ENCODE measurements at regions not wholly inside any gene's neighbourhood (a gene's known extent, or its start where the extent isn't known, plus 50 kb on each side); places are given as distances from the start of the nearest gene placed in this dataset.

DNA sequence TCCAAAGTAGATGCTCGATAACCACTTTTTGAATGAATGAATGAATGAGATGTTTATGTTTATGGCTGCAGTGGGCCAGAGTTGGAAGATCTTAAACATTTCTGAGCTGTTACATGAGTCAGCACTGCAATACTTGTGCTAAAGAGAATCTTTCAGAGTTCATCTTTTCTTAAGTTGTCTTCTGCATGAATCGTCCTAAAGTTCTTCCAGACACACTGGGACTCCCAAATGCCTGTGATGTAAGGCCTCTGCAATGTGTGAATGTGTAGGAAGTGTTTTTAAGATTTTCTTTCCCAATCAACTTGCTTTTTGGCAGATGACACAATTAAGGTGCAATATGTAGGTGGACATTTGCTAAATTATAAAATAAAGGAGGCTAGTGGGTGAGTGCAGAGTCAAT, 50.3 kb upstream of the TRIM9 start:
- Mint-ChIP-seq H3K27ac (no peak overlapping the region), H3K36me3 (no peaks in the 10 kb centered on the region), H3K9me3 (peaks cover 0 to 5% of the 10 kb centered on the region in 2 donors)
- DNase-seq (ENCODE audit: low spot score in 2 of 2) (no peak), ATAC-seq (no peak)

DNA sequence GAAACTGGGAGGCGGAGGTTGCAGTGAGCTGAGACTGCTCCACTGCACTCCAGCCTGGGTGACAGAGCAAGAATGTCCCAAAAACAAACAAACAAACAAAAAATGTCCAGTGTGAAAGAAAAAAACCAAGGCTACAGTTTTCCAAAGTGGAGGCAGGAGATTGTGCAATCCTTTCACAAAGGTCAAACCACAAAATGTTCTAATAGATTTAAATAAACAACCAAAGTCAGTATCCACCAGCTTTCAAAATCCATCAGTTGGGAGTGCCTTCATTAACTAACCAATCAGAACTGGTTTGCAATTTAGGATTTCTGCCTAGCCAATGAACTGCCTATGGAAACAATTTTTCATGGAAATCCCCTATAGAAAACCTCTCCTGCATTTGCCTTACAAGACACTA, 52.3 kb upstream of the TRIM9 start:
- H3K36me3 Mint-ChIP-seq: no peaks in the 10 kb centered on the region
- H3K9me3 Mint-ChIP-seq: peaks cover 0 to 2% of the 10 kb centered on the region in 2 donors
- ATAC-seq (no peak), DNase-seq (ENCODE audit: low spot score in 2 of 2) (no peak)
- H3K27ac Mint-ChIP-seq: no peak overlapping the region

DNA sequence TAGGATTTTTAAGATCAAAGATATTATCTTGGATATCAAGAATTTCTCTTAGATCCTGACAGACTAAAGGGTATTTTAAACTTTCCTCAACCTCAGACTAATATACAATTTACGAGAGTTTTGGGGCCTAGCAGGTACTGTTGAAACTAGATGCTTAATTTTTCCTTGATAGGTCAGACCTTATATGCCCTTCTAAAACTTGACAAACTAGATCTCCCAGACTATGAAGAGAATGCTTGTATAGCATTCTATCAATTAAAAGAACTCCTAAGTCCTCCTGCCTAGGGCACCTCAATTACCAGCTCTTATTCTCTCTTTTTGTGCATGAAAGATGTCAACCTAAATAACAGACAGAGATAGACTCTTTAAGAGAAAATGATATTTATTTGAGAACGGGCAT, 60.4 kb upstream of the TRIM9 start:
- ATAC-seq: no peak
- no peaks in the 10 kb centered on the region for H3K9me3 Mint-ChIP-seq
- H3K36me3 Mint-ChIP-seq: no peaks in the 10 kb centered on the region
- no peak overlapping the region for H3K27ac Mint-ChIP-seq
- DNase-seq (ENCODE audit: low spot score in 2 of 2): no peak

DNA sequence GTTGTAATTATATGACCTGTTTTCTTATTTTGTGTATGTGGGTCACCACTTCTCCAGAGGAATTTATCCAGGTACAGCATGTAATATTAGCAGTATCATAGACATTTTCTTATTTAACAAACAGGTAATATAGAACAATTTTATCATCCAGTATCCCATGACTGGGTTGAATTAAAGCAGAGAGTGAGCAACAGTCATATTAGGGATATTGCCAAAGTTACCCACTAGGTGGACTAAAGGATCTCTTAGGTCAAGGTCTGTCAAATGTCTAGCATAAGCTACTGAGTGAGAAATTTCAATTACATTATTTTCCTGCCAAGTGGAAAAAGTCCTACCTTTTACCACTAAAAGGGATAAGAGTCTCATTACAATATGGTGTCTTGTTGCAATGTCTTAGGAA, 62.1 kb upstream of the TRIM9 start:
- Mint-ChIP-seq H3K36me3 (no peaks in the 10 kb centered on the region), H3K27ac (no peak overlapping the region), H3K9me3 (no peaks in the 10 kb centered on the region)
- ATAC-seq (no peak), DNase-seq (ENCODE audit: low spot score in 2 of 2) (no peak)

DNA sequence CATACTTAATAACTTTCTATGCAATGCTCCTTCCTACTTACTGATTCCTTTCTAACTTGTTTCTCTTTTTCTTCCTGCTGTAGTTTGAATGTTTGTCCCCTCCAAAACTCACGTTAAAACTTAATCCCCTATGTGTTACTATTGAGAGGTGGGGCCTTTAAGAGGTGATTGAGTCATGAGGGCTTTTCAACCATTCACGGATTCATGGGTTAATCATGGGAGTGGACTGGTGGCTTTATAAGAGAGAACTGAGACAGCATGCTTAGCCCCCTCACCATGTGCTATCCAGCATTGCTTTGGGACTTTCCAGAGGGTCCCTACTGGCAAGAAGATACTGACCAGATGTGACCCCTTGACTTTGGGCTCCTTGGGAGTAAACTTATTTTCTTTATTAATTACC, 66.0 kb upstream of the TRIM9 start:
- ATAC-seq (no peak), DNase-seq (ENCODE audit: low spot score in 2 of 2) (no peak)
- Mint-ChIP-seq H3K27ac (no peak overlapping the region), H3K9me3 (no peaks in the 10 kb centered on the region), H3K36me3 (no peaks in the 10 kb centered on the region)

DNA sequence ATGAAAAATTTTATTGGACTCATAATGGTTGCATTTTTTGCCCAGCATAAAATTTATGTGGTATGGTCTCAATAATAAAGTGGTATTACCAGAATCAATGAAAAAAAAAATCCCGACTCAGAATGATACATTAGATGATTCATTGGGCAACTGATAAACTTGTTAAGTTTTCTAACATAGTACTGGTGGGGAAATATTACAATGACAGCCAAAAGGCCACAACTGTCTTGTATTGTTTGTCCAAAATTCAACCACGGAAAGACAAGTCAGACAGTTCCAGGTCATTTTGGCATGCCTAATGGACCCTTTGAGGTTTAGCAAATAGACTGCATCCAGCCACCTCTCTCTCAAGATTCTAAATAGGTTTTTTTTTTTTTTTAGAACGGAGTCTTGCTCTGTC, 70.5 kb upstream of the TRIM9 start:
- Mint-ChIP-seq H3K27ac (no peak overlapping the region), H3K9me3 (no peaks in the 10 kb centered on the region), H3K36me3 (no peaks in the 10 kb centered on the region)
- DNase-seq (ENCODE audit: low spot score in 2 of 2) (no peak), ATAC-seq (no peak)

DNA sequence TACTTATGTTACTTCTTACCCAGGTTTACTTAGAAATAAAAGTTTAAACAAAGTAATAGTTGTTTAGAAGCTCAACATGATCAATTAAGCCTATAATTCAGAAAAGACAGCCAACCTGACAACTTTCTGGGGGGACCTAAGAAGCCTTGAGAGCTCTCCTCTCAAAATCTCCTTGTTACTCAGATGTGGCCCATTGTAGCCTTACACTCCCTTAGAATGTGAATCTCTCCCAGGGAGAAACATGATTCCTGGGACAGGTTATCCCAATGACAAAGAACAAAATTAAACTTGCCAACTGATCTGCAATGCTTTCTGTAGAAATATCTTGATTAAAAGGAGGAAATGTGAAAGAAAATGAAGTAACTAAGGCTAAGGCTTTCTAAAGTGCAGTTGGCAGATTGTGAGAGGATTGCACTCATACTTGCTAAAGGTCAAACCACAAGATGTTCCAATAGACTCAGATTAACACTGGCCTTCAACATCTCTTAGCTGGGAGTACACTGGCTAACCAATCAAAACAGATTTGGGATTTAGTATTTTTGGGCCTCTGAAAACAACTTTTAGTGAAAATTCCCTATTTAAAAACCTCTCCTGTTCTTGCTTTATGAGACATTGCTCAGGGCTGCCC, 72.3 kb upstream of the TMX1 start:
- H3K36me3 Mint-ChIP-seq: no peaks in the 10 kb centered on the region
- ATAC-seq (peak; percentile 70 to 82), DNase-seq (ENCODE audit: low spot score in 2 of 2) (no peak)
- peak overlapping the region in 1 of 2 donors; percentile 58 for H3K27ac Mint-ChIP-seq
- H3K9me3 Mint-ChIP-seq: no peaks in the 10 kb centered on the region

DNA sequence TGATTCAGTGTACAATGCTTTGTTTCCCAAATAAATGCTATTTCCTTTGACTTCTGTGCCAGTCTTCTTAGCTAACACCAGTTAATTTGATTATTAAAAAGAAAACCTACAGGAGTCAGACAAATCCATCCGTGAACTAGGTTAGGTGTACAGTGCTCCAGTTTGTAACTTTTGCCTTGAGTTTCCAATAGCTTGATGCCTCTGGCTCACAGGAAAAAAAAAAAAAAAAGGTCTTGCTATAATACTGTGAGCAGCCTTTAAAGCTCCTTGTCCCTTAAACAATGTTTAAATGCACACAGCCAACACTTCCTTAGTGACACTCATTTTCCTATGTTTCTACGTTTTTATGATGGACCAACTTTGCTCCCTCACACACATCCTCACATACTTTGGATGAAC, 71.8 kb upstream of the TMX1 start:
- Mint-ChIP-seq H3K27ac (peak overlapping the region in 1 of 2 donors; percentile 56), H3K36me3 (no peaks in the 10 kb centered on the region), H3K9me3 (no peaks in the 10 kb centered on the region)
- ATAC-seq (peak in 1 of 2 donors; percentile 5), DNase-seq (ENCODE audit: low spot score in 2 of 2) (no peak)

DNA sequence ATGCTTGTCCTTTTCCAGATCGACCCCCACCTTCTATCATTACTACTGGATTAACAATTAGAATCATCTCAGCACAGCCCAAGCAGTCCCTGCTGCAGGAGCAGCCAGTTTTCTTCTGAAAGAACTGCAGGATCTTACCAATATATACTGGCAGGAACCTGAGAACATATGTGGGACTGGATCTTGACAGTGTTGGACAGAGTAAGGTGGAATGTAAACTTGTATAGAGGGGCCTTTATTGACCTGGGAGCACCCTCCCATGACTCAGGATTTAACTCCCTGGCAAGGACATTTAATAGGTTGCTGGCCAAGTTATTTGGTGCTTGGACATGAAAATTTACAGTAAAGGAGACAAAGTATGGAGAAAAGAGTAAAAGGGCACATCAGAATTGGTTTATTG, 66.2 kb upstream of the TMX1 start:
- no peaks in the 10 kb centered on the region for H3K9me3 Mint-ChIP-seq
- H3K36me3 Mint-ChIP-seq: no peaks in the 10 kb centered on the region
- DNase-seq (ENCODE audit: low spot score in 2 of 2) (no peak), ATAC-seq (no peak)
- H3K27ac Mint-ChIP-seq: no peak overlapping the region

DNA sequence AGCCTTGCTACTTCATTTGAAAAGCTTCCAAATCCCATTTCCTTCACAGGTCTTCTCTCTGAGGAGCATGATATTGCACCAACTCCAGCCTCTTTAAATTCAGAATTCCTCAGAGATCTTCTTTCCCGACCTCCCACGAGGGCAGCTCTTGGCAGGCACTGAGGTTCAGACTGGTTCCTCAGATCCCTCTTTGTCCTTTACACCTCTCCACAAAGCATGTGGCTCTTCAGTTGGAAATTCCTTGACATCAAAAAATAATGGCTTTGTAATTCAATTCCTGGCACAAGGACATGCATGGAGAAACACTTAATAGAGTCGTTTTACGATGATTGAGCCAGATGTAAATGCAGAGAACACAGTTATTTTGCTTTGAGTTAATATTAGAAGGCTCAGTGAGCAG, 63.2 kb upstream of the TMX1 start:
- H3K9me3 Mint-ChIP-seq: no peaks in the 10 kb centered on the region
- H3K27ac Mint-ChIP-seq: no peak overlapping the region
- no peak for DNase-seq (ENCODE audit: low spot score in 2 of 2)
- ATAC-seq: no peak
- H3K36me3 Mint-ChIP-seq: no peaks in the 10 kb centered on the region

DNA sequence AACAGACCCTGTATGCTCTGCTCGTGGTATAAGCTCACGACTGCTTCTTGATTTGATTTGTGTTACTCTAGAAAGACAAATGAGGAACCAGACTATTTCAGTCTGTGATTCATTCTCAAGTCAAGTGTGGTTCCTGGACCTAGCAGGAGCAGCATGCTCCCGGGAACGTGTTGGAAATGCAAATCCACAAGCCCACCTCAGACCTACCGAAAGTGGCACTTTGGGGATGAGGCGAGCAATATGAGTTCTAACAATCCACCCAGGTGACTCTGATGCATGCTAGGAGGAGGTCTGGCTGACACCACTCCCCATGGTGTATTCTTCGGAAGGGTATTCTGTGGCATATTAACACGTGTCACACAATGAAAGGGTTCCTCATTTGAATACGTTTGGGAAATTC, 59.5 kb upstream of the TMX1 start:
- no peaks in the 10 kb centered on the region for H3K36me3 Mint-ChIP-seq
- no peak overlapping the region for H3K27ac Mint-ChIP-seq
- ATAC-seq: no peak
- no peak for DNase-seq (ENCODE audit: low spot score in 2 of 2)
- peaks cover 0 to 4% of the 10 kb centered on the region in 2 donors for H3K9me3 Mint-ChIP-seq

DNA sequence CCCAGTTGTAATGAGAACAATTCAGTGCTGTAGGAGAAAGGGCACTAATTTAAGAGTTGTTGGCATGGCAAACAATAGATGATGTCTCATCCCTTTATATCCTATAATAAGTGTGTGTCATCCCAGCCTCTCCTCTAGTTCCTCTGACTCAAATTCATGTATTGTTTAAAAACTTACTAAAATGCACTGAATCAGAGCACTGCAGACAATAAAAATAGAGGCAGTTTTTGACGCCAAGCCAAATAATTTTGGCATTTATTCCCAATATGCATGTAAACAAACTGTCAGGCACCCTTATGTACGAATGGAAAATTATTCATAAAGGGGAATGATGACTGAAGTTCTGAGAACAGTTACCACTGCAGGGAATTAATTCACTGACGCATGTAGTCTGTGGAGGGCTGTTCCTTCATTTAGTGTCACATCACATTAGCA, 57.9 kb upstream of the TMX1 start:
- no peaks in the 10 kb centered on the region for H3K36me3 Mint-ChIP-seq

DNA sequence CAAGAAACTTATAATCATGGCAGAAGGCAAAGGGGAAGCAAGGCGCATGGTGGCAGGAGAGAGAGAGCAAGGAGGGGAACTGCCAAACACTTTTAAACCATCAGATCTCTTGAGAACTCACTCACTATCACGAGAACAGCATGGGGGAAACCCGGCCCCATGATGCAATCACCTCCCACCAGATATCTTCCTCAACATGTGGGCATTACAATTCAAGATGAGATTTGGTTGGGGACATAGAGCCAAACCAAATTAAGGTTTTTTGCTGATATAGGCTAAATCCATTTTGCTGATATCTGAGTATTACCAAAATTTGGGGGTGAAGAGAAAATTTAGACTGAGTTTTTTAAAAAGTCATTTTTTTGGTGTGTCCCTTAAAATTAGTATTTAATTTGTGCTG, 54.9 kb upstream of the TMX1 start:
- no peak overlapping the region for H3K27ac Mint-ChIP-seq
- no peak for DNase-seq (ENCODE audit: low spot score in 2 of 2)
- no peak for ATAC-seq
- peaks cover 0 to 4% of the 10 kb centered on the region in 2 donors for H3K9me3 Mint-ChIP-seq
- no peaks in the 10 kb centered on the region for H3K36me3 Mint-ChIP-seq

More for the DNA sequence above, 57.9 kb upstream of the TMX1 start:
- DNase-seq (ENCODE audit: low spot score in 2 of 2) (no peak), ATAC-seq (no peak)
- Mint-ChIP-seq H3K9me3 (peaks cover 0 to 4% of the 10 kb centered on the region in 2 donors), H3K27ac (no peak overlapping the region)

DNA sequence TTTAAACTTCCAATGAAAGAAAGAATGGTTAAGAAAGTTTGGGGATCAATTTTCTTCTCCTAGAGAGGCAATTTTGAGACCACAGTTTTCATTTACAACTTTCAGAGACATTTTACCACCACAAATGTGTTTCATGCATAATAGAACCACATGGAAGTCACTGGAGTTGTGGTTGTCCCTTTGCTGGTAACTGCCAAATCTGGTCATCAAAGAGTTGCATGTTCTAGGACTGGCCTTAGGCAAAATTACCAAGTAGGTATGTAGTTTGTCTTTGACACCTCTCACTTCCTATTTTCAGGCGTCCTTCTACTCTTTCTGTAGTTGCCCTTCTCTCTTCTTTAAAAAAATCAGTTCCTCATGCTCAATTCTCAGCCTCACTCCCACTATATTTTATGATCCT, 54.3 kb upstream of the TMX1 start:
- Mint-ChIP-seq H3K9me3 (peaks cover 0 to 4% of the 10 kb centered on the region in 2 donors), H3K36me3 (no peaks in the 10 kb centered on the region), H3K27ac (no peak overlapping the region)
- DNase-seq (ENCODE audit: low spot score in 2 of 2) (no peak), ATAC-seq (no peak)

DNA sequence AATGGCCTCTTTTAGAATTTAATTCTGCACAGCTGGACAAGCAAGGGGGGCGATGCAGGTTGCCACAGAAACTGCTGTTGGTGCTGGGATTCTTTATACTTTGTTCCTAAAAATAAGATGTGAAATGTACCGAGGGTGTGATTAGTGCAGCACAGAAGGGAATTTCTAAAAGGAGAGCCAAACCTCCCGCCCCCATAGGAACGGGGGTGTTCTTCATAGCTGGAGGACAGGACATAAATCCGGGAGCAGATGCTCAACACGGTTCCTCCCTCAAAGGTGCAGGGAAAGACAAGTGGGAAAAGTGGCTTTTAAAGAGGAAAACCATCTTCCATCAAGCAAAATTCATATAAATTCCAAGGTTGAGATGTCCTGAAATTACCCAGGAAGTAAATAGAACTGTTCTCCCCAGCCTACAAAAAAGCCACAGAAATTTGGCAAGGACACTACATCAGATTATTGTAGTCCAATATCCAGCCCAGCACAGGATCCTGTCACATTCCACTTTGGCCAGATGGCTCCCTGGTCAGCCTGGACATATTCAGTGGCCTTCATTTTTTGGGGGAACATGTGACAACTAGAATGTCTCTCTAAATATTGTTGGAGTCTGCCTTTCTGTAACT, 51.4 kb upstream of the TMX1 start:
- Mint-ChIP-seq H3K27ac (no peak overlapping the region), H3K9me3 (peaks cover 0 to 4% of the 10 kb centered on the region in 2 donors), H3K36me3 (no peaks in the 10 kb centered on the region)
- ATAC-seq (no peak), DNase-seq (ENCODE audit: low spot score in 2 of 2) (no peak)

DNA sequence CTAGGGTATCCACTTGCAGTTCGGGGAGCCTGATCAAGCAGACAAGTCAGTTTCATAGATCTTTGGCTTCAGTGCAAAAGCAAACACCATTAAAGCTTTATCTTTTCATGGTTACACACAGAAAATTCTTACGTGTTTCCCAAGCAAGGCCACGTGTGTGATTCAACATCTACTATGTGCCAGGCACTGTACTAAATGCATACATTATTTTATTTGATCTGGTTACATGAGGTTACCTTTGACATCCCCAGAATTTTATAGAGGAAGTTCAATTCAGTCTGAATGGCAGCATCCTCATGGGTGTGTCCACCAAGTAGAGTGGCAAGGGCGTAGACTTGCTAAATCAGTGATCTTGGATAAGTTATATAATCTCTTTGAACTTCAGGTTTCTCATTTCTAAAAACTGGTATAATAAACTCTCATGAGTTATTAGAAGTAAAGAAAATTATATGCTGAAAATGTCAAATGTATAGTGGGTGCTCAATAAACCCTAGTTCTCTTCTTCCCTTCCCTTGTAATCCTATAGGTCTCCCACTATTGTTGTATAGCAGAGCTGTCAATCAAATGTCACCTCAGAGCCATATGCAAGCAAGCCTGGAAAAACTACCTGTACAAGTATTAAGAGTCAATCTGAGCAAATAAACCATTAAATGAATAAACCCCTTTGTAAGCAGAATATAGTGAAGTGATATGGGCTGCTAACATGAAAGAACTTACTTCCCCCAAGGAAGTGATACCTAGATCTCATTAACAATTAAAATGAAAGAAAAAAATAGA, 50.3 kb upstream of the TMX1 start:
- ATAC-seq: no peak
- Mint-ChIP-seq H3K36me3 (no peaks in the 10 kb centered on the region), H3K9me3 (peaks cover 0 to 3% of the 10 kb centered on the region in 2 donors), H3K27ac (no peak overlapping the region)
- no peak for DNase-seq (ENCODE audit: low spot score in 2 of 2)
